ENCODE measurements at regions not wholly inside any gene's neighbourhood (a gene's known extent, or its start where the extent isn't known, plus 50 kb on each side); places are given as distances from the start of the nearest gene placed in this dataset.

- H3K4me1 ChIP-seq (ENCODE audit: insufficient read depth) = no peaks in the 10 kb centered on the region
- 59% methylated on average over 2 of the region's 2 CpGs for WGBS (ENCODE audit: low lambda C conversion rate, missing lambda C conversion rate)
- DNase-seq (ENCODE audit: low spot score) = no peak
- no peak overlapping the region for H3K4me3 ChIP-seq
- H3K9me3 ChIP-seq (ENCODE audit: low read depth) = no peaks in the 10 kb centered on the region
- no peaks in the 10 kb centered on the region for H3K79me2 ChIP-seq
- H3K27me3 ChIP-seq = no peaks in the 10 kb centered on the region
- H2AFZ ChIP-seq = no peak overlapping the region
- no peak overlapping the region for H3K4me2 ChIP-seq
- no peaks in the 10 kb centered on the region for H4K20me1 ChIP-seq (ENCODE audit: insufficient read depth, poor library complexity, severe bottlenecking)
- no peak overlapping the region for H3K27ac ChIP-seq
- TF ChIP-seq CTCF (IDR thresholded peaks at IDR 0.05; ENCODE audit: poor library complexity) (no peak), EZH2phosphoT487 (IDR thresholded peaks at IDR 0.05; ENCODE audit: low read depth, severe bottlenecking, unreplicated experiment) (no peak), EZH2 (IDR thresholded peaks at IDR 0.05; ENCODE audit: borderline replicate concordance) (no peak)
- H3K36me3 ChIP-seq (replicated peaks; ENCODE audit: insufficient read depth, low read depth) = no peaks in the 10 kb centered on the region
- H3K9me2 ChIP-seq (replicated peaks; ENCODE audit: insufficient read depth) = no peaks in the 10 kb centered on the region
These were observed 600.0 kb upstream of the SLC39A10 start for GRCh38 chr2:195057001-195057400.

GRCh38 chr2:195055996-195056395, 601.0 kb upstream of the SLC39A10 start:
- no peak overlapping the region for H3K4me3 ChIP-seq
- DNase-seq (ENCODE audit: low spot score) = no peak
- no peaks in the 10 kb centered on the region for H3K4me1 ChIP-seq (ENCODE audit: insufficient read depth)
- H3K4me2 ChIP-seq = no peak overlapping the region
- no peaks in the 10 kb centered on the region for H4K20me1 ChIP-seq (ENCODE audit: insufficient read depth, poor library complexity, severe bottlenecking)
- no peak for TF ChIP-seq EZH2 (IDR thresholded peaks at IDR 0.05; ENCODE audit: borderline replicate concordance)
- TF ChIP-seq CTCF (IDR thresholded peaks at IDR 0.05; ENCODE audit: poor library complexity) = no peak
- no peak for TF ChIP-seq EZH2phosphoT487 (IDR thresholded peaks at IDR 0.05; ENCODE audit: low read depth, severe bottlenecking, unreplicated experiment)
- no peaks in the 10 kb centered on the region for H3K27me3 ChIP-seq
- H3K36me3 ChIP-seq (replicated peaks; ENCODE audit: insufficient read depth, low read depth) = no peaks in the 10 kb centered on the region
- H3K9me2 ChIP-seq (replicated peaks; ENCODE audit: insufficient read depth) = no peaks in the 10 kb centered on the region
- H3K9me3 ChIP-seq (ENCODE audit: low read depth) = no peaks in the 10 kb centered on the region
- H2AFZ ChIP-seq = no peak overlapping the region
- 61% methylated on average over 2 of the region's 2 CpGs for WGBS (ENCODE audit: low lambda C conversion rate, missing lambda C conversion rate)
- no peaks in the 10 kb centered on the region for H3K79me2 ChIP-seq
- H3K27ac ChIP-seq = no peak overlapping the region

DNA sequence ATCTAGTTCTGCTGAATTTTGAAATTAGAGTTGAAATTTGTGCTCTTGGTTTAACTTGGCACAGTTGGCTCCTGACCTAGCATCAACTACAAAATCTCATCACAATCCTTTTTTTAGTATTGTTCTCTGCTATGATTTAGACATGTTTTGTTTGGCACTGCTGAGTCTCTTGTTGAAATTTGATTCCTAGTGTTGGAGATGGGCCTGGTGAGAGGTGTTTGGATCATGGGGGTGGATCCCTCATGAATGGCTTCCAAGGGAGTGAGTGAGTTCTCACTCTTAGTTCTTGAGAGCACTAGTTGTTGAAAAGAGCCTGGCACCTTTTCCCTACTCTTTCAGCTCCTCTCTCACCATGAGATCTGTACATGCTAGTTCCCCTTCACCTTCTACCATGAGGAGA, 605.6 kb upstream of the SLC39A10 start:
- Histone ChIP-seq H3K79me2 (no peaks in the 10 kb centered on the region), H2AFZ (no peak overlapping the region), H3K27ac (no peak overlapping the region), H3K4me1 (ENCODE audit: insufficient read depth) (no peaks in the 10 kb centered on the region), H3K4me2 (no peak overlapping the region), H4K20me1 (ENCODE audit: insufficient read depth, poor library complexity, severe bottlenecking) (no peaks in the 10 kb centered on the region), H3K9me2 (replicated peaks; ENCODE audit: insufficient read depth) (no peaks in the 10 kb centered on the region), H3K9me3 (ENCODE audit: low read depth) (no peaks in the 10 kb centered on the region), H3K36me3 (replicated peaks; ENCODE audit: insufficient read depth, low read depth) (no peaks in the 10 kb centered on the region), H3K27me3 (no peaks in the 10 kb centered on the region), H3K4me3 (no peak overlapping the region)
- TF ChIP-seq CTCF (IDR thresholded peaks at IDR 0.05; ENCODE audit: poor library complexity) (no peak), EZH2 (IDR thresholded peaks at IDR 0.05; ENCODE audit: borderline replicate concordance) (no peak), EZH2phosphoT487 (IDR thresholded peaks at IDR 0.05; ENCODE audit: low read depth, severe bottlenecking, unreplicated experiment) (no peak)
- DNase-seq (ENCODE audit: low spot score) = no peak

Data from hepatocyte (in vitro differentiated cells).